Mesenteric fat pad (tissue), 1 donor: ENCODE measurements at regions not wholly inside any gene's neighbourhood (a gene's known extent, or its start where the extent isn't known, plus 50 kb on each side); places are given as distances from the start of the nearest gene placed in this dataset.

Experiments
- DNase-seq: peaks from one replicate; pipeline ENCODE4 v3.0.0-alpha.2; 2020; ENCODE audit warnings: low spot score
- donor health status: DM: yes; HTN: yes; CAD: no.

DNA sequence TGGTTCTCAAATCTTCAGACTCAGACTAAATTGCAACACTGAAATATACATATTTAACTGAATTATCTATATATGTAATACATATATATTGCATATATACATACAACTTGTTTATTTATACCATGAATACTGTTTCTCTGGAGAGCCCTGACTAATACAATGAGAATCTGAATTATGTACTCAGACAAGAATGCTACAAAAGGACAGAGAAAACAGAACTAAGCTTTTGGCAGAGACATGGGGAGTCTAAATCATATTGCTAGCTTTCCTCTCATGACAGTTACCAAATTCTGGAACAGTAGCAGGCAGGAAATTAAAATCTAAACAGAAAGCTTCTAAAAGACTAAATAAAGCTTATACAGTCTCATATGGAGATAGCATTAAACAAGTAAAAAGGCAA is 142.4 kb upstream of the KCNMB2 start:
- DNase-seq, result no peak

DNA sequence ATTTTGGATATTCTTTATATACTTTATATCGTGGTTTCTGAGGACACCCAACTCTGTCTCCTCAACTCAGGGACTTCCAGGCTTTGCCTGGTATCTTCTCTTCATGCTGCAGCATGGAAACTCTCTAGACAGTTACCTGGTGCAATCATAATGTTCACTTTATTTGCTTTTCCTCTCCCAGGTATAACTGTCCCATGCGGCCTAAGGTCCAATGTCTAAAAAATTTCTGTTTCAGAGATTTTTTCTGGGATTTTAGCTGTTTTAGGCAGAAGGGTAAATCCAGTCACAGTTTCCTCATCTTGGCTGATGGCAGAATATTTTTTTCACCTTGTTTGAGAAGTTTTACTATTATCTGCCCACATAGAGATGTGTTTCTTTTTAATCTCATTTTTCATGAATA is 139.9 kb upstream of the KCNMB2 start:
- DNase-seq, result no peak

- DNase-seq, result no peak
These were observed 139.0 kb upstream of the KCNMB2 start for GRCh38 chr3:178397202-178397601.

DNA sequence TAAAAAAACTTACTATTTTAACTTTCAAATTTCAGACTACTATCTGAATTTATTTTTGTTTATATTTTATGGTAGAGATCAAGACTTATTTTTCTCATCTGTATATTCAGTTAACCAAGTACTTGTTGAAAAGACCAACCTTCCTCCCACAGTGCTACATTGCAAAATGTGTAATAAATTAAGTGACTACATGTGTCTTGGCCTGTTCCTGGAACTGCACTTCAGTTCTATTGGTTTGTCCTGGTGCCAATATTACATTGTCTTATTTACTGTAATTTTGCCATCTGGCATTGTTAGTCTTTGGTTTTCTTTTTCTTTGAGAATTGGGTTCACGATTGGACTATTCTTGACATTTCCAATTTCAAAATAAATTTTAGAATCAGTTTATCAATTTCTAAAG is 138.4 kb upstream of the KCNMB2 start:
- DNase-seq, result no peak

DNA sequence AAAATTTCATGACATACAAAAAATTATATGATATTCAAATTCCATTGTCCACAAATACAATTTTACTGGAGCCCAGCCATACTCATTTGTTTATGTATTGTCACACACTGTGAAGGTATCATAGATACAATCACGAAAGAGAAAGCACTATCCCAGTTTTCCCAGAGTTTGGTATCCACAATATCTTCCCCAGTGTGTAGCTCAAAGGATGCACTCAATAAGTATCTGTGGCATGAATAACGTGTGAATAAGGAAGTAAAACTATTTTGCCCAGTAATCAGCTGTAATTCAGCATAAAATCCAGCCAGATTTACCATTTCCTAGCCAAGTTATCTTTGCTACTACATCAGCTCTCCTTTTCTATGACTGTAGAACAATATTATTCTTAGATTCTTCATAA is 131.3 kb upstream of the KCNMB2 start:
- no peak for DNase-seq

DNA sequence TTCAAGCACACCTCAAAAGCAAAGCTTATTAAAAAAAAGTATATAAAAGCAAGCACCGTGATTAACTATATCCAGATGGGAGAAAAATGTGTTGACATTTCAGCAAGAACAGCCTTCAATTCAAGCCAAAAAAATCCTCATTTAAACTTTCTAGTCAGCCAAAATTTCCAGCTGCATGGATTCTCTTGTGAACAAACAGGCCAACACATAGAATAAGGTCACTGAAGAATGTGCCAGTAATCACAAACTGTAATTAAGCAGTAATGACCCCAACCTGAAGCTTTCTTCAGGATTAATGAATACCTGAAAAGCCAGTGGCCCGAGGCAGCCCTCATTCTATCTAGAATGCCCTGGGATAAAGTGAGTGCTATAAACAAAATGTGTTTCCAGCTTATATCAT is 130.7 kb upstream of the KCNMB2 start:
- no peak for DNase-seq

DNA sequence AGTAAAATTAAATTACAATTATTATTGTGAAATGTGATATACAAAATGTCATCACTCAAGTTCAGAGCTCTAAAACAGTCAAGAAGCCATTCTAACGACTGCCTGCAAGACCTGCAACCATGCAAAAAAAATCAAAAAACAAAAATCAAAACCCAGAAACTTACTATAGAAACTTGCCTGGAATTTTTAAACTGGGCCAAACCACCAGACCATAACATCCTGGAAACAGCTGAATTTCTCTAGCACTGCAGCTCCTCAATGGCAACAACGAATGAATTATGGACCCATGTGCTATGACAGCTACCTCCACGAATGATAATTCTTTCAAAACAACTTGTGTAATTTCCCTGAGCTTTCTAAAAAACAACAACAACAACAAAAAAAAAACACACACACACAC is 130.0 kb upstream of the KCNMB2 start:
- no peak for DNase-seq

DNA sequence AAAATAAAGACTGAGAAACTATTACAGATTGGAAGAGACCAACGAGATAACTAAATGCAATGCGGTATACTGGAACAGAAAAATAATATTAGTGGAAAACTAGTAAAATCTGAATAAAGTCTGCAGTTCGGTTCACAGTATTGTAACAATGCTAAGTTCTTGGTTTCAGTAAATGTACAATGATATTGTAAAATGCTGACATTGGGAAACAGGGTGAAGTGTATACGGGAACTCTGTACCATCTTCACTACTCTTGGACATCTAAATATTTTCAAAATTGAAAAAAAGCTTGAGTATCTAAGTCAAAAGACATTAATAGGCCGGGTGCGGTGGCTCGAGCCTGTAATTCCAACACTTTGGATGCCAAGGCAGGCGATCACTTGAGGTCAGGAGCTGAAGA is 120.9 kb upstream of the KCNMB2 start:
- no peak for DNase-seq

DNA sequence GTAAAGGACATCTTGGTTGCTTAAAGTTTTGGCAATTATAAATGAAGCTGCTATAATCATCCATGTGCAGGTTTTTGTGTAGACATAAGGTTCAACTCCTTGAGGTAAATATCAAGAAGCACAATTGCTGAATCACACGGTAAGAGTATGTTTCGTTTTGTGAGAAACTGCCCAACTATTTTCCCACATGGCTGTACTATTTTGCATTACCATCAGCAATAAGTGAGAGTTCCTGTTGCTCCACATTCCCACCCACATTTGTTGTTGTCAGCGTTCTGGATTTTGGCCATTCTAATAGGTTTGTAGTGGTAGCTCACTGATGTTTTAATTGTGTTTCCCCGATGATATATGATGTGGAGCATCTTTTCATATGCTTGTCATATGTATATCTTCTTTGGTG is 118.5 kb upstream of the KCNMB2 start:
- DNase-seq, result no peak

- no peak for DNase-seq
These were observed 117.2 kb upstream of the KCNMB2 start for GRCh38 chr3:178419071-178419470.

DNA sequence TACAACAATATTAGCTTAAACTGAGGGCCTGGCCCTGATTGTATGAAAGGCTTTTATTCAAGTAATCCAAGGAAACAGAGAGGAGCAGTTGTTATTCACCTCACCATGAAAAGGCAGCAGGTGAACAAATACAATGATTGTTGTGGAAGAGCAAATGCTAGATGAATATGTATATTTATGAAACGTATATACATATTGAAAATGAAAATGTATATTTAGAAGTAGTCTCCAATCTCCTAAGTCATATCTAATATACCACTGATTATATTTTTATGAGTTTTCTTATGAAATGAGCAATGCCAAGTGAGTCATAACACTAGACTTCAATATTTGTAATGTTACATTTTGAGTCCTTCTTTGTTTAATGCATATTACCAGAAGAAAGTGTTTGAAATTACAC is 116.2 kb upstream of the KCNMB2 start:
- no peak for DNase-seq

DNA sequence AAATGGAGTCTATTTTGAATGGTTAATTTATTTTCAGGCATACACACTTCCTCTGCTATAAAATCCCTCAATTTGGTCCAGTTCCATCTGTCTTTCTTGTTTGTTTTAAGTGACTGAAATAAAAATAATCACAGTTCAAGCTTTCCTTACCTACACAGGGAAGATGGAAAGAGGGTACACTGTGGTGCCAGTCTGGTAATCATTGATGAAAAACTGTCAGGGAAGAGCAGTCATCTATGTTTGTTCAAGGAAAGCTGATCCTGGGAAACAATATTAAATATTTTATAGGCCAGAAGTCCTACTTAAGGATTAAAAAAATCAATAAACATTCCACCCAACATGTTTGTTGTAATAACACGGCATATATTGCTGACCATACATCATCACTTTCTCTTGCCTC is 115.2 kb upstream of the KCNMB2 start:
- DNase-seq, result no peak

GRCh38 chr3:178422406-178422805 is 113.8 kb upstream of the KCNMB2 start:
- DNase-seq, result no peak

DNA sequence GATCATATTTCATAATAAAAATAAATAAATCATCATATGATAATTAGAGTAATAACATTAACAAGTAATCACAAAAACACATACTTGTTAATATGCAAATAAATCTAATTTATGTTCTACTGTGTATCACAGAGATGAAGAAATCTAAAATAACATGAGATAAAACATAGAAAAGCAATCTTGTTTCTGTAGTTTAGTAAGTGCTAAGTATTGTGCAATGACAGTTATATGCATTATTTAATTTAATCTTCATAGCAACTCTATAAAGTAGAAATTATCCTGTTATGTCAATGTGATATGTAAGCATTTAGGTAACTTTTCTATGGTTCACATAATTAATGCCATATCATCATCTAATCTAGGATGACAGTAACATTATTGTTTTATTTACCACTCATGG is 108.2 kb upstream of the KCNMB2 start:
- no peak for DNase-seq

DNA sequence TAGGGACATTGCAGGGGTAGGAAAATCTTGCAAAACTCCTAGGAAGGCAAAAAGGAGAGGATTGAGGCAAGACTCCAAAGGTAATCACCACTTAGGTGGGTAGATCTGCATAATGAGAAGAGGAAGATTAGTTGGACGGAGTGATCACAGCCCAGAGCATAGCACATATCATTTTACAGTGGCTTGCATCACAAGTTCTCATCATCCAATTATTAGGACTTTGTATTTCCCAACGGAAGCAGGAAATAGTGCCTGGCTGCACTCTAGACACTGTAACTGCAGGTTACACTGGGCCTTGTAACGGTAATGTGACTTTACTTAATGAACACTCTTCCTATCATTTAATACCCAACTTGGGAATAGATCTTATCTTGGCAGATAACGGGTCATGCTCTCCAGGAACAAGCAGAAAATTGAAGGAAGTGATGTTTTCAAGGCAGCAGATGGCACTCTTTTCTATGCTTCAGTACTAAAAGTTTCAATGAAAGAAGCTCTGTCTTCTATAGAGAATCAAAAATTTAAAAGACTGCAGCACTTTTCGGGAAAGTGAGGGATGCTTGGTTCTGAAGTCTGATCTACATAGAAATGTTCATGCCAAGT is 101.9 kb upstream of the KCNMB2 start:
- DNase-seq, result no peak

- no peak for DNase-seq
These were observed 100.7 kb upstream of the KCNMB2 start for GRCh38 chr3:178435575-178435974.

GRCh38 chr3:178436773-178437172 is 99.5 kb upstream of the KCNMB2 start:
- no peak for DNase-seq

GRCh38 chr3:178437236-178437635 is 99.0 kb upstream of the KCNMB2 start:
- no peak for DNase-seq

DNA sequence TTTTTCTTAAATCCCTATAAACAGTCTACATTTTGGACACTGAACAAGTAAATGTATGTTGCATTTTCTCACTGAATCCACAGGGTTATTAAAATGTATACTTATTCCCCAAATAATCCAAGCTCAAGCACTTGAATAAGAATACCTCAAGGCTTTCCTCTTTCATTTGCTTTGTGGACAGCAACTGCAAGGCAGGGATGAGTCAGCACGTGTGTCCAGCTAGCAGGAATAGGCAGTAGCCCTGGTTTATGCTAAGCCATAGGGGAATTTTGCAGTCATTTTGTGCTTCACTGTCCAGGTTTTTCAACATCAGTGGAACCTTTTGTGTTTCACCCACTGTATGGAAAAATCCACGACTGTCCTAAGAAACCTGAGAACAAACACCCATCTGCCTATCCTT is 96.7 kb upstream of the KCNMB2 start:
- no peak for DNase-seq

- no peak for DNase-seq
These were observed 96.2 kb upstream of the KCNMB2 start for GRCh38 chr3:178440043-178440442.

GRCh38 chr3:178443634-178444033 is 92.6 kb upstream of the KCNMB2 start:
- DNase-seq, result no peak

GRCh38 chr3:178445139-178445538 is 91.1 kb upstream of the KCNMB2 start:
- no peak for DNase-seq

- no peak for DNase-seq
These were observed 90.2 kb upstream of the KCNMB2 start for GRCh38 chr3:178446059-178446458.

DNA sequence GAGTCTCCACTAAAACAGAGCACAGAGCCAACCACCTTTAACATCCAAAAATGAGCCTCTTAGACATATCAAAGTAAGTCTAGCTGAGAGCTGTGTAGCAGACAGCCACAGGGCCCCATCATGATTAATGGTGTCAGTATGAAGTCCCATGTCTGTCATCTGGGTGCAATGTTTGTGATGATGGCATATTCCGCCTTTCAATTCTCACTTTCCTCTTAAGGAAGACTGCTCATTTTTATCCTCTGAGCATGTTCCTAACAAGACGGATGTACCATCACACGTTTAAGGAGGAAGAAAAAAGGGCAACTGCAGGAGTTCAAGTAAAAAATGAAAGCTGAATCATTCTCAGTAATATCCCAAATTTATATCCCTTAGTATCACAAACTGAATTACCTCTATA is 85.8 kb upstream of the KCNMB2 start:
- DNase-seq, result no peak
